ENCODE measurements at regions not wholly inside any gene's neighbourhood (a gene's known extent, or its start where the extent isn't known, plus 50 kb on each side); places are given as distances from the start of the nearest gene placed in this dataset.

DNA sequence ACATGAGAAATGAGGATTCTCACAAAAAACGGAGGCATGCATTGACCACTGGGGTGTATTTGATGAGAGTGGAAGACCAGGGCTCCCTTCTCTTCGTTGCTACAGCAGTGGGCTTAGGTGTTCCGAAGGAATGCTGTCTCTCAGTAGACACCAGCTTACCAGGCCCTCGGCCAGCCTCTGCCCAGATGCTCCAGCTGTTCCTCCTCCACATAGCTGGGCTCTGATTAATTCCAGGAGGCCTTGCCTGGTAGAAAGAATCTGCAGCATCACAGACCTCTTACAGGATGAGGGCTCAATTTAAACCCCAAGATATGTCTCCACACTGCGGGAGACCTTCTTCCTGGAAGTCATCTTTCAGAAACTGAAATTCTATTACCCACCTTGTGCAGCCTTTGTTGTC is 346.6 kb upstream of the TENM3 start:
- H3K4me2 ChIP-seq (ENCODE audit: control insufficient read depth, insufficient read depth) = no peak overlapping the region
- no peak overlapping the region for H3K27ac ChIP-seq (ENCODE audit: control insufficient read depth, insufficient read depth)
- WGBS (ENCODE audit: insufficient coverage, insufficient replicate concordance, low lambda C conversion rate, missing lambda C conversion rate) = 10% methylated on average over 5 of the region's 5 CpGs
- H3K9ac ChIP-seq (ENCODE audit: control insufficient read depth, insufficient read depth, low read length) = no peak overlapping the region
- H3K4me1 ChIP-seq (ENCODE audit: control insufficient read depth, insufficient read depth, low read length) = no peaks in the 10 kb centered on the region
- ChIA-PET POLR2A (no interaction called here), SMC1A (ENCODE audit: uncharacterized antibody, unreplicated experiment) (no interaction called here), CTCF (no interaction called here), RAD21 (ENCODE audit: unreplicated experiment) (no interaction called here)
- BruUV-seq (replicated peaks) = no TSS peak
- TF ChIP-seq CBX3 (IDR thresholded peaks at IDR 0.05; ENCODE audit: borderline replicate concordance, low read depth) (no peak), CREM (IDR thresholded peaks at IDR 0.05; ENCODE audit: low read depth) (no peak), MXI1 (IDR thresholded peaks at IDR 0.05; ENCODE audit: low read depth, low read length) (no peak), BHLHE40 (IDR thresholded peaks at IDR 0.05; ENCODE audit: borderline replicate concordance in 1 of 2, low read depth in 2 of 2, low read length in 1 of 2) (no peak), SUPT20H (IDR thresholded peaks at IDR 0.05; ENCODE audit: borderline replicate concordance, control insufficient read depth, low read depth, low read length) (no peak), SP1 (IDR thresholded peaks at IDR 0.05; ENCODE audit: low read depth, low read length) (no peak), CREB1 (IDR thresholded peaks at IDR 0.05; ENCODE audit: low read depth) (no peak), MEF2A (IDR thresholded peaks at IDR 0.05; ENCODE audit: insufficient read depth, low read depth, low read length) (no peak), EZH2 (IDR thresholded peaks at IDR 0.05; ENCODE audit: borderline replicate concordance, control insufficient read depth, low read depth, low read length) (no peak), GABPA (IDR thresholded peaks at IDR 0.05; ENCODE audit: low read depth) (no peak), ATF7 (IDR thresholded peaks at IDR 0.05; ENCODE audit: low read depth) (no peak), POU2F2 (IDR thresholded peaks at IDR 0.05; ENCODE audit: borderline replicate concordance, low read depth, low read length) (no peak), MEF2B (IDR thresholded peaks at IDR 0.05; ENCODE audit: partially characterized antibody, poor library complexity, severe bottlenecking) (no peak), EP300 (IDR thresholded peaks at IDR 0.05; ENCODE audit: borderline replicate concordance in 1 of 2, control insufficient read depth in 1 of 2, low read depth in 2 of 2, low read length in 2 of 2) (no peak), BRCA1 (IDR thresholded peaks at IDR 0.05; ENCODE audit: low read depth, low read length) (no peak)
- TF ChIP-seq, protein P1, sequence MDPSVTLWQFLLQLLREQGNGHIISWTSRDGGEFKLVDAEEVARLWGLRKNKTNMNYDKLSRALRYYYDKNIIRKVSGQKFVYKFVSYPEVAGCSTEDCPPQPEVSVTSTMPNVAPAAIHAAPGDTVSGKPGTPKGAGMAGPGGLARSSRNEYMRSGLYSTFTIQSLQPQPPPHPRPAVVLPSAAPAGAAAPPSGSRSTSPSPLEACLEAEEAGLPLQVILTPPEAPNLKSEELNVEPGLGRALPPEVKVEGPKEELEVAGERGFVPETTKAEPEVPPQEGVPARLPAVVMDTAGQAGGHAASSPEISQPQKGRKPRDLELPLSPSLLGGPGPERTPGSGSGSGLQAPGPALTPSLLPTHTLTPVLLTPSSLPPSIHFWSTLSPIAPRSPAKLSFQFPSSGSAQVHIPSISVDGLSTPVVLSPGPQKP (IDR thresholded peaks at IDR 0.05; ENCODE audit: low read depth, low read length) = no peak
- TF ChIP-seq, protein P2, sequence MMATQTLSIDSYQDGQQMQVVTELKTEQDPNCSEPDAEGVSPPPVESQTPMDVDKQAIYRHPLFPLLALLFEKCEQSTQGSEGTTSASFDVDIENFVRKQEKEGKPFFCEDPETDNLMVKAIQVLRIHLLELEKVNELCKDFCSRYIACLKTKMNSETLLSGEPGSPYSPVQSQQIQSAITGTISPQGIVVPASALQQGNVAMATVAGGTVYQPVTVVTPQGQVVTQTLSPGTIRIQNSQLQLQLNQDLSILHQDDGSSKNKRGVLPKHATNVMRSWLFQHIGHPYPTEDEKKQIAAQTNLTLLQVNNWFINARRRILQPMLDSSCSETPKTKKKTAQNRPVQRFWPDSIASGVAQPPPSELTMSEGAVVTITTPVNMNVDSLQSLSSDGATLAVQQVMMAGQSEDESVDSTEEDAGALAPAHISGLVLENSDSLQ (IDR thresholded peaks at IDR 0.05) = no peak
- no peak for DNase-seq (ENCODE audit: low read depth, low spot score)
- ATAC-seq = no peak
- no peaks in the 10 kb centered on the region for H3K79me2 ChIP-seq (ENCODE audit: control insufficient read depth, insufficient read depth, low read length)
- in situ Hi-C loops (cut with MboI) (no loop called here), intact Hi-C loops (cut with micrococcal nuclease; ENCODE audit: unreplicated experiment) (no loop called here)
- no peak for FAIRE-seq
- H3K4me3 ChIP-seq = no peak overlapping the region
- no peaks in the 10 kb centered on the region for H3K36me3 ChIP-seq (ENCODE audit: control insufficient read depth in 2 of 2, insufficient read depth in 2 of 2, low read length in 1 of 2)
- H2AFZ ChIP-seq (ENCODE audit: control insufficient read depth, low read depth, low read length) = no peak overlapping the region
- H4K20me1 ChIP-seq (ENCODE audit: control insufficient read depth, insufficient read depth) = no peaks in the 10 kb centered on the region
- H3K9me3 ChIP-seq (replicated peaks; ENCODE audit: control insufficient read depth, insufficient read depth, low read length) = no peaks in the 10 kb centered on the region
- no peaks in the 10 kb centered on the region for H3K27me3 ChIP-seq (replicated peaks in 1 of 2; ENCODE audit: control insufficient read depth in 2 of 2, insufficient read depth in 2 of 2, low read length in 1 of 2)

Measured in GM12878 (cell line).